ENCODE measurements at regions not wholly inside any gene's neighbourhood (a gene's known extent, or its start where the extent isn't known, plus 50 kb on each side); places are given as distances from the start of the nearest gene placed in this dataset.

DNA sequence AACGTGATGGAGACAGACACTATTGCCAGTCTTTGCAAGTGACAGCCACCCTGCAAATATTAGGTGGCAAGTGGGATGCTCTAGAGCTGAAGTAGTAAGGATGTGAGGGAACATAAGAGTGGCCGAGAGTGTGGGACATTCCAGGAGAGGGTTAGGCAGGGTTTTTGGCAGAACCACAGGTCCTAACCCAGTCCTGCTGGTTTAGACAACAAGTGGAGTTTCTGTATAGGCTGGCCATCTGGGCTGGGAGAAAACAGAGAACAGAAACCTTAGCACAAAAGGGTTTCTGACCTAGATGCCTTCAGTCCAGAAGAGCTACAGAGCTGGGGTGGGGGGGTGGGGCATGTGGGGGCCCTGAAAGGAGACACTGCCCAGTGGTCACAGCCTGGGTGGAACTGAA, 107.4 kb downstream of the TMEM174 start:
- no peak for TF ChIP-seq CTCF (IDR thresholded peaks at IDR 0.05)
- no peak for DNase-seq (ENCODE audit: low spot score in 2 of 2)
- peak overlapping the region in 1 of 2 donors; percentile 2 for H3K4me3 ChIP-seq
- H3K36me3 ChIP-seq = no peaks in the 10 kb centered on the region
- H3K4me1 ChIP-seq = peaks cover 0 to 33% of the 10 kb centered on the region in 2 donors
- no peaks in the 10 kb centered on the region for H3K9me3 ChIP-seq
- intact Hi-C loops (cut with DNase I) = loop anchor here (2.0 kb wide), 1 partner anchor 170 kb away; no protein-coding TSS in a partner anchor
- peak overlapping the region; percentile 76 to 87 for H3K27ac ChIP-seq
- H3K27me3 ChIP-seq = no peaks in the 10 kb centered on the region

- H3K27ac ChIP-seq = peak overlapping the region; percentile 76 to 87
- peaks cover 0 to 33% of the 10 kb centered on the region in 2 donors for H3K4me1 ChIP-seq
- TF ChIP-seq CTCF (IDR thresholded peaks at IDR 0.05) = no peak
- H3K36me3 ChIP-seq = no peaks in the 10 kb centered on the region
- no peaks in the 10 kb centered on the region for H3K9me3 ChIP-seq
- no peak for DNase-seq (ENCODE audit: low spot score in 2 of 2)
- intact Hi-C loops (cut with DNase I) = loop anchor here (2.0 kb wide), 1 partner anchor 171 kb away; no protein-coding TSS in a partner anchor
- no peak overlapping the region for H3K4me3 ChIP-seq
- no peaks in the 10 kb centered on the region for H3K27me3 ChIP-seq
Observed at GRCh38 chr5:73279805-73280204, 106.8 kb downstream of the TMEM174 start.

DNA sequence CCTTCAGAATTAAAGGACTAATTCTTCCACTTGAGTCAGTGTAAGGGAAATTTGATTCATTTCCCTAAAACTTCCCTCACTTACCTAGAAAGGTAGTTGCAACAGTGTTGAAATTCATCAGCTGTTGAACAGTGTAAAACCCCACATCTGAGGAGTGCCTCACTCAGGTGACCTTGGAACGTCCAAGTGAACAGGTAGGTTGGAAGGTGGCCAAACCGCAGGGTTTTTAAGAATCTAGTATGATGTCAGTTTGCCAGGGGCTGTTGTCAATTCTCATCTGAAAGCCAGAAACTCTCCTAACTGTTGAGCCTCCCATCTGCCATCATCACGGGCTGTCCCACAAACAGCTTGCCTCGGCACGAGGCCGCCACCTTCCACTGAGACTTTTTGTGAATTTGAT, 105.7 kb downstream of the TMEM174 start:
- DNase-seq (ENCODE audit: low spot score in 2 of 2) = no peak
- intact Hi-C loops (cut with DNase I) = no loop called here
- H3K9me3 ChIP-seq = no peaks in the 10 kb centered on the region
- H3K4me3 ChIP-seq = no peak overlapping the region
- peaks cover 0 to 33% of the 10 kb centered on the region in 2 donors for H3K4me1 ChIP-seq
- no peaks in the 10 kb centered on the region for H3K36me3 ChIP-seq
- peak overlapping the region; percentile 76 to 87 for H3K27ac ChIP-seq
- H3K27me3 ChIP-seq = no peaks in the 10 kb centered on the region
- TF ChIP-seq CTCF (IDR thresholded peaks at IDR 0.05) = no peak

- H3K36me3 ChIP-seq = no peaks in the 10 kb centered on the region
- no peaks in the 10 kb centered on the region for H3K27me3 ChIP-seq
- H3K4me3 ChIP-seq = no peak overlapping the region
- DNase-seq (ENCODE audit: low spot score in 2 of 2) = no peak
- TF ChIP-seq CTCF (IDR thresholded peaks at IDR 0.05) = no peak
- H3K27ac ChIP-seq = no peak overlapping the region
- intact Hi-C loops (cut with DNase I) = no loop called here
- peaks cover 0 to 11% of the 10 kb centered on the region in 2 donors for H3K4me1 ChIP-seq
- H3K9me3 ChIP-seq = no peaks in the 10 kb centered on the region
Observed at GRCh38 chr5:73274881-73275663, 102.1 kb downstream of the TMEM174 start.

DNA sequence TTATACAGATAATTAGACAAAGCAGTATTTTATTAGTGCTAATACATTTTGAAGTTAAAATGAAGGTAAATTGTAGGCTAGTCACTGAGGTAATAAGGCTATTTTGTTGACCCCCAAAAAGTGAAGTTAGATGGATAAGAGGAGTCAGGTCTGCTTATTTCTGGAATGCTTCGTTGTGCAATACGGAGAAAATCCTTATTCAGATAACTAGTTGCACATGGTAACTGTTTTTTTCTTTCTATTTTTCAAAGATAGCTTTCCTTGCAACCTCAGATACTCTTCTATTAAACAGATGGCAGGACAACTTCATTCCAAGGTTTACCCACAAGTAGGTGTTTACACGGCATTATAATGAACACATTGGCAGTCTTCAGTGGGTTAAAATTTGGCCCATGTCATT, 101.1 kb downstream of the TMEM174 start:
- H3K4me3 ChIP-seq = no peak overlapping the region
- no peak for DNase-seq (ENCODE audit: low spot score in 2 of 2)
- intact Hi-C loops (cut with DNase I) = no loop called here

More for the DNA sequence above, 101.1 kb downstream of the TMEM174 start:
- no peaks in the 10 kb centered on the region for H3K27me3 ChIP-seq
- no peak for TF ChIP-seq CTCF (IDR thresholded peaks at IDR 0.05)
- peaks cover 0 to 4% of the 10 kb centered on the region in 2 donors for H3K4me1 ChIP-seq
- no peaks in the 10 kb centered on the region for H3K9me3 ChIP-seq
- no peaks in the 10 kb centered on the region for H3K36me3 ChIP-seq
- no peak overlapping the region for H3K27ac ChIP-seq
